ENCODE measurements at regions not wholly inside any gene's neighbourhood (a gene's known extent, or its start where the extent isn't known, plus 50 kb on each side); places are given as distances from the start of the nearest gene placed in this dataset.

- DNase-seq (ENCODE audit: low read depth) = no peak
- no peak overlapping the region for H3K4me3 ChIP-seq (ENCODE audit: low read depth, low read length)
- no peak for TF ChIP-seq CTCF (IDR thresholded peaks at IDR 0.05; ENCODE audit: control insufficient read depth, extremely low read depth, insufficient read depth)
Observed at GRCh38 chr1:90505806-90506205, 211.3 kb downstream of the BARHL2 start.

- no peak for DNase-seq (ENCODE audit: low read depth)
- TF ChIP-seq CTCF (IDR thresholded peaks at IDR 0.05; ENCODE audit: control insufficient read depth, extremely low read depth, insufficient read depth) = no peak
- no peak overlapping the region for H3K4me3 ChIP-seq (ENCODE audit: low read depth, low read length)
Observed at GRCh38 chr1:90504509-90504908, 212.6 kb downstream of the BARHL2 start.

- DNase-seq (ENCODE audit: low read depth) = no peak
- no peak overlapping the region for H3K4me3 ChIP-seq (ENCODE audit: low read depth, low read length)
- TF ChIP-seq CTCF (IDR thresholded peaks at IDR 0.05; ENCODE audit: control insufficient read depth, extremely low read depth, insufficient read depth) = no peak
Observed at GRCh38 chr1:90502696-90503095, 214.4 kb downstream of the BARHL2 start.

- DNase-seq (ENCODE audit: low read depth) = no peak
- TF ChIP-seq CTCF (IDR thresholded peaks at IDR 0.05; ENCODE audit: control insufficient read depth, extremely low read depth, insufficient read depth) = no peak
- H3K4me3 ChIP-seq (ENCODE audit: low read depth, low read length) = no peak overlapping the region
Observed at GRCh38 chr1:90502194-90502593, 214.9 kb downstream of the BARHL2 start.

- DNase-seq (ENCODE audit: low read depth) = no peak
- no peak for TF ChIP-seq CTCF (IDR thresholded peaks at IDR 0.05; ENCODE audit: control insufficient read depth, extremely low read depth, insufficient read depth)
- no peak overlapping the region for H3K4me3 ChIP-seq (ENCODE audit: low read depth, low read length)
Observed at GRCh38 chr1:90501281-90501680, 215.8 kb downstream of the BARHL2 start.

GRCh38 chr1:90494748-90495282 is 222.3 kb downstream of the BARHL2 start:
- no peak for TF ChIP-seq CTCF (IDR thresholded peaks at IDR 0.05; ENCODE audit: control insufficient read depth, extremely low read depth, insufficient read depth)
- no peak overlapping the region for H3K4me3 ChIP-seq (ENCODE audit: low read depth, low read length)
- DNase-seq (ENCODE audit: low read depth) = no peak

- no peak for TF ChIP-seq CTCF (IDR thresholded peaks at IDR 0.05; ENCODE audit: control insufficient read depth, extremely low read depth, insufficient read depth)
- DNase-seq (ENCODE audit: low read depth) = no peak
- no peak overlapping the region for H3K4me3 ChIP-seq (ENCODE audit: low read depth, low read length)
Observed at GRCh38 chr1:90488451-90488850, 228.7 kb downstream of the BARHL2 start.

Measured in LNCaP clone FGC (cell line).